GM12864 (cell line): ENCODE measurements at regions not wholly inside any gene's neighbourhood (a gene's known extent, or its start where the extent isn't known, plus 50 kb on each side); places are given as distances from the start of the nearest gene placed in this dataset.

Experiments
- DNase-seq: peaks from one replicate; pipeline ENCODE4 v3.0.0-alpha.2; 2011; ENCODE audit warnings: low read depth
- H3K4me3 ChIP-seq: 2 replicates; pipeline ENCODE4 v1.5.1; 2011; ENCODE audit warnings: mild to moderate bottlenecking, low read depth, low read length, control low read depth
- TF ChIP-seq, protein P1 (sequence below): IDR thresholded peaks from 2 replicates; pipeline ENCODE4 v1.5.1; 2011; ENCODE audit warnings: low read depth, mild to moderate bottlenecking, moderate library complexity, low read length, control low read depth, inconsistent platforms; ENCODE audit errors: missing control alignments

DNA sequence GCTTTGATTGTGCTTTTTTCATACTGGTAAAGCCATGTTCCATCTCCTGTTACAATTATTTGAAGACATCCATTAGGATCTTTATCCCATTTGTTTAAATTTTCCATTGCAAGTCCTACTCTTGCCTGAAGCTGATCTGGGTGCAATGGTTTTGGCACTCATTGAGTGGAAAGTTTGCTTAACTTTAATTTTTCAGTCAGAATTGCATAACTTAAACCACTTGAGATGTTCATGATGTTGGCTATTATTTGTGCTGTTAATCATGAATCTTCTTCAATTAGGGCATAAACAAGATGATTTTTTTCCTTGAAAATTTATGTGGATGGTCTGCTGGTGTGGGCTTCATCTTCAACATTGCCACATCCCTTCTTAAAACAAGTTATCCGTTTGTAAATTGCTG lies 180.1 kb downstream of the ST6GAL2 start:
- TF ChIP-seq, protein P1, sequence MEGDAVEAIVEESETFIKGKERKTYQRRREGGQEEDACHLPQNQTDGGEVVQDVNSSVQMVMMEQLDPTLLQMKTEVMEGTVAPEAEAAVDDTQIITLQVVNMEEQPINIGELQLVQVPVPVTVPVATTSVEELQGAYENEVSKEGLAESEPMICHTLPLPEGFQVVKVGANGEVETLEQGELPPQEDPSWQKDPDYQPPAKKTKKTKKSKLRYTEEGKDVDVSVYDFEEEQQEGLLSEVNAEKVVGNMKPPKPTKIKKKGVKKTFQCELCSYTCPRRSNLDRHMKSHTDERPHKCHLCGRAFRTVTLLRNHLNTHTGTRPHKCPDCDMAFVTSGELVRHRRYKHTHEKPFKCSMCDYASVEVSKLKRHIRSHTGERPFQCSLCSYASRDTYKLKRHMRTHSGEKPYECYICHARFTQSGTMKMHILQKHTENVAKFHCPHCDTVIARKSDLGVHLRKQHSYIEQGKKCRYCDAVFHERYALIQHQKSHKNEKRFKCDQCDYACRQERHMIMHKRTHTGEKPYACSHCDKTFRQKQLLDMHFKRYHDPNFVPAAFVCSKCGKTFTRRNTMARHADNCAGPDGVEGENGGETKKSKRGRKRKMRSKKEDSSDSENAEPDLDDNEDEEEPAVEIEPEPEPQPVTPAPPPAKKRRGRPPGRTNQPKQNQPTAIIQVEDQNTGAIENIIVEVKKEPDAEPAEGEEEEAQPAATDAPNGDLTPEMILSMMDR: no peak
- no peak overlapping the region for H3K4me3 ChIP-seq
- DNase-seq: no peak

DNA sequence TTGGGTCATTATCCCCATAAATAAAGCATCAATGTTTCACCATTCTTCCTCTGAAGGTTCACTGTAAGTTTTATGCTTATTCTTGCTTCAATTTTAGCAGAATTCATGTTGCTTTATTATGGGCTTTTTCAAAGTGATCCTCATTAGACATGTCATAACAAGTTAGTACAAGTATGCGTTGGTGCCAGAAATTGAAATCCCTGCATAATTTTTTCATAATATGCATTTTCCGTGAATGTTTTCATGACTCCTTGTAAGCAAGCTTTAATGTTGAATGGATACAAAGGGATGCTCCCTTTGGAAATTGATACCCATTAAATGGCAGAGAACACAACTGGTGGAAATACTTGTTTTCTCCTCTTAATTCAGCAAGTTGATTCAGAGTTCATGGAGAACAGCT lies 179.7 kb downstream of the ST6GAL2 start:
- DNase-seq: no peak
- TF ChIP-seq, protein P1: no peak
- H3K4me3 ChIP-seq: no peak overlapping the region

GRCh38 chr2:106708209-106708608 lies 177.8 kb downstream of the ST6GAL2 start:
- no peak for DNase-seq
- H3K4me3 ChIP-seq: no peak overlapping the region
- TF ChIP-seq, protein P1: no peak

- TF ChIP-seq, protein P1: no peak
- no peak for DNase-seq
- H3K4me3 ChIP-seq: no peak overlapping the region
Measured at GRCh38 chr2:106709229-106709628, 176.7 kb downstream of the ST6GAL2 start.

- no peak for DNase-seq
- TF ChIP-seq, protein P1: no peak
- no peak overlapping the region for H3K4me3 ChIP-seq
Measured at GRCh38 chr2:106719222-106719621, 166.7 kb downstream of the ST6GAL2 start.

- DNase-seq: no peak
Measured at GRCh38 chr2:106720026-106720425, 165.9 kb downstream of the ST6GAL2 start.

DNA sequence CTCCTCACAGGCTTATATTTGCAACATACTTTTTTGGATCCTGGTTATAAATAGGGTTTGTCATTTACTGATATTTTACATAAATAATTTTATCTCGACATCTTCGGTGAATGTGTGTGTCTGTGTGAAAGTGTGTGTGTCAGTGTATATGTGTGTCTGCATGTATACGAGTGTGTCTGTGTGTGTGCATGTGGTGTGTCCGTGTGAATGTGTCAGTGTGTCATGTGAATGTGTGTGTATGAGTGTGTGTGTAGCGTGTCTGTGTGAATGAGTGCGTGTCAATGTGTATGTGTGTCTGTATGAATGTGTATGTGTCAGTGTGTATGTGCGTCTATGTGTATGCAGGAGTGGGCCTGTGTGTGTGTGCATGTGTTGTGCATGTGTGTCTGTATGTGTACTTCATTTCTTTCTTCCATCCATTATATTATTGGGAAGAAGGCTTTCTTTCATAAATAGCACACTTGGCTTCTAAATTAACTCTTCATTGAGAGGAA lies 161.6 kb downstream of the ST6GAL2 start:
- DNase-seq: no peak
- TF ChIP-seq, protein P1: no peak

More at GRCh38 chr2:106720026-106720425, 165.9 kb downstream of the ST6GAL2 start:
- no peak overlapping the region for H3K4me3 ChIP-seq
- TF ChIP-seq, protein P1: no peak

More for the DNA sequence above, 161.6 kb downstream of the ST6GAL2 start:
- H3K4me3 ChIP-seq: no peak overlapping the region
